Fibroblast of villous mesenchyme (primary cell): ENCODE measurements at regions not wholly inside any gene's neighbourhood (a gene's known extent, or its start where the extent isn't known, plus 50 kb on each side); places are given as distances from the start of the nearest gene placed in this dataset.

Source experiments
- DNase-seq: peaks from one replicate; pipeline ENCODE4 v3.0.0-alpha.2; 2010; ENCODE audit warnings: low read depth
- H3K4me3 ChIP-seq: 2 replicates; pipeline ENCODE4 v1.5.1; 2011; ENCODE audit warnings: low read depth, mild to moderate bottlenecking, low read length
- CTCF ChIP-seq: IDR thresholded peaks from 2 replicates; pipeline ENCODE4 v1.5.1; 2012; ENCODE audit warnings: low read depth, mild to moderate bottlenecking, low read length; ENCODE audit not compliant: insufficient read depth

- no peak overlapping the region for H3K4me3 ChIP-seq
- no peak for DNase-seq
- no peak for TF ChIP-seq CTCF
Measured at GRCh38 chr16:85374571-85374872, 238.6 kb upstream of the GSE1 start.

- no peak overlapping the region for H3K4me3 ChIP-seq
- no peak for DNase-seq
- no peak for TF ChIP-seq CTCF
Measured at GRCh38 chr16:85375282-85375681, 237.8 kb upstream of the GSE1 start.

- DNase-seq: no peak
- TF ChIP-seq CTCF: no peak
- H3K4me3 ChIP-seq: no peak overlapping the region
Measured at GRCh38 chr16:85376292-85377095, 236.6 kb upstream of the GSE1 start.

GRCh38 chr16:85377388-85378144 is 235.6 kb upstream of the GSE1 start:
- DNase-seq: peak; percentile 86

GRCh38 chr16:85378145-85379040 is 234.7 kb upstream of the GSE1 start:
- DNase-seq: no peak
- TF ChIP-seq CTCF: no peak
- H3K4me3 ChIP-seq: no peak overlapping the region

More at GRCh38 chr16:85377388-85378144, 235.6 kb upstream of the GSE1 start:
- TF ChIP-seq CTCF: no peak
- no peak overlapping the region for H3K4me3 ChIP-seq

GRCh38 chr16:85379041-85380001 is 233.8 kb upstream of the GSE1 start:
- H3K4me3 ChIP-seq: no peak overlapping the region
- DNase-seq: no peak

More at GRCh38 chr16:85379041-85380001, 233.8 kb upstream of the GSE1 start:
- TF ChIP-seq CTCF: no peak
